Kidney (tissue), 13 donors: ENCODE measurements at regions not wholly inside any gene's neighbourhood (a gene's known extent, or its start where the extent isn't known, plus 50 kb on each side); places are given as distances from the start of the nearest gene placed in this dataset.

Experiments used
- DNase-seq, 5 donors: peaks; one replicate each; pipeline ENCODE4 v3.0.0-alpha.2; 2013 to 2020
- FAIRE-seq: peaks from 2 replicates; lab custom pipeline; 2012; peaks lifted over from hg19 to GRCh38; lab: Jason Lieb, UNC
- H3K27ac ChIP-seq, 2 donors: one replicate each; pipeline ENCODE4 v1.7.0; 2013; ENCODE audit warnings: low read depth in 2 of 2, low read length in 2 of 2, inconsistent platforms in 1 of 2
- H3K27me3 ChIP-seq: one replicate; pipeline ENCODE4 v1.7.1; 2013; ENCODE audit warnings: low read length, inconsistent platforms; ENCODE audit not compliant: control insufficient read depth, insufficient read depth
- H3K36me3 ChIP-seq, 3 donors: one replicate each; pipeline versions ENCODE4 v1.7.0 to v1.7.1; 2013; ENCODE audit warnings: low read length in 3 of 3, control low read depth in 1 of 3, inconsistent platforms in 1 of 3; ENCODE audit not compliant: insufficient read depth in 3 of 3, control insufficient read depth in 2 of 3
- H3K4me1 ChIP-seq, 3 donors: one replicate each; pipeline versions ENCODE4 v1.7.0 to v1.7.1; 2013; ENCODE audit warnings: low read length in 3 of 3, inconsistent platforms in 1 of 3, low read depth in 1 of 3; ENCODE audit not compliant: control insufficient read depth in 2 of 3, insufficient read depth in 2 of 3
- H3K4me3 ChIP-seq, 3 donors: one replicate each; pipeline versions ENCODE4 v1.7.0 to v1.8.1; 2013; ENCODE audit warnings: low read length in 3 of 3, control low read depth in 1 of 3, inconsistent platforms in 1 of 3
- H3K9ac ChIP-seq, 3 donors: one replicate each; pipeline versions ENCODE4 v1.7.0 to v1.7.1; 2013; ENCODE audit warnings: low read length in 3 of 3, control low read depth in 1 of 3, inconsistent platforms in 1 of 3
- H3K9me3 ChIP-seq, 3 donors: one replicate each; pipeline versions ENCODE4 v1.7.0 to v1.7.1; 2013; ENCODE audit warnings: low read length in 3 of 3, control low read depth in 1 of 3, inconsistent platforms in 1 of 3; ENCODE audit not compliant: control insufficient read depth in 2 of 3, insufficient read depth in 1 of 3
- intact Hi-C: fragments of 100-400 bp; cut with DNase I; formaldehyde crosslinking; loops from one replicate; pipeline ENCODE4 v1.11.1; 2022
- TF ChIP-seq, protein P1 (sequence below): IDR thresholded peaks from 3 replicates; pipeline ENCODE4 v1.5.1; 2012; ENCODE audit warnings: mild to moderate bottlenecking, moderate library complexity, borderline replicate concordance; ENCODE audit not compliant: insufficient read depth; ENCODE audit errors: extremely low read depth
- donor health status: control.
- donor health status: control.
- donor health status: control.
- donor health status: control.
- donor health status: control.
- donor health status: DM: yes; HTN: yes; CAD: no.
- donor health status: Normal renal cell carcinoma (clear cell type).

DNA sequence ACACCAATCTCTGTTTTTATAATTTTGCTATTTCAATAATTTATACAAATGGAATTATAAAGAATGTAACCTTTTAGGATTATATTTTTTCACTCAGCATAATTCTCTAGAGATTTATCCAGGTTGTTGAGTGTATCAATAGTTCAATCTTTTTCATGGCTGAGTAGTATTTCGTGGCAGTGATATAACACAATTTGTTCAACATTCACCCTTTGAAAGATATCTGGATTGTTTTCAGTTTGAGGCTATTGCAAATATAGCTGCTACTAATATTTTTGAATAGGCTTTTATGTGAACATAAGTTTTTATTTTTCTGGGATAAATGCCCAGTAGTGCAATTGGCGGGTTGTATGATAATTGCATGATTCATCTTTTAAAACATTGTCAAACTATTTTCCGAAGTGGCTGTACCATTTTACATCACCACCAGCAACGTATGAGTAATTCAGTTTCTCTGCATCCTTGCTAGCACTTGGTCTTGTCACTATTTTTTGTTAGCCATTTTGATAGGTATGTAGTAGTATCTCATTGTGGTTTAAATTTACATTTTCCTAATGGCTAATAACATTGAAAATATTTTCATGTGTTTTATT lies 55.6 kb upstream of the ABCD3 start:
- DNase-seq (no peak), FAIRE-seq (no peak)
- no peak overlapping the region for H3K27ac ChIP-seq
- H3K9ac ChIP-seq = no peak overlapping the region
- H3K27me3 ChIP-seq = no peaks in the 10 kb centered on the region
- TF ChIP-seq, protein P1, sequence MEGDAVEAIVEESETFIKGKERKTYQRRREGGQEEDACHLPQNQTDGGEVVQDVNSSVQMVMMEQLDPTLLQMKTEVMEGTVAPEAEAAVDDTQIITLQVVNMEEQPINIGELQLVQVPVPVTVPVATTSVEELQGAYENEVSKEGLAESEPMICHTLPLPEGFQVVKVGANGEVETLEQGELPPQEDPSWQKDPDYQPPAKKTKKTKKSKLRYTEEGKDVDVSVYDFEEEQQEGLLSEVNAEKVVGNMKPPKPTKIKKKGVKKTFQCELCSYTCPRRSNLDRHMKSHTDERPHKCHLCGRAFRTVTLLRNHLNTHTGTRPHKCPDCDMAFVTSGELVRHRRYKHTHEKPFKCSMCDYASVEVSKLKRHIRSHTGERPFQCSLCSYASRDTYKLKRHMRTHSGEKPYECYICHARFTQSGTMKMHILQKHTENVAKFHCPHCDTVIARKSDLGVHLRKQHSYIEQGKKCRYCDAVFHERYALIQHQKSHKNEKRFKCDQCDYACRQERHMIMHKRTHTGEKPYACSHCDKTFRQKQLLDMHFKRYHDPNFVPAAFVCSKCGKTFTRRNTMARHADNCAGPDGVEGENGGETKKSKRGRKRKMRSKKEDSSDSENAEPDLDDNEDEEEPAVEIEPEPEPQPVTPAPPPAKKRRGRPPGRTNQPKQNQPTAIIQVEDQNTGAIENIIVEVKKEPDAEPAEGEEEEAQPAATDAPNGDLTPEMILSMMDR = no peak
- H3K36me3 ChIP-seq = no peaks in the 10 kb centered on the region
- H3K4me1 ChIP-seq = no peaks in the 10 kb centered on the region
- no peaks in the 10 kb centered on the region for H3K9me3 ChIP-seq
- intact Hi-C loops = no loop called here
- H3K4me3 ChIP-seq = no peak overlapping the region

DNA sequence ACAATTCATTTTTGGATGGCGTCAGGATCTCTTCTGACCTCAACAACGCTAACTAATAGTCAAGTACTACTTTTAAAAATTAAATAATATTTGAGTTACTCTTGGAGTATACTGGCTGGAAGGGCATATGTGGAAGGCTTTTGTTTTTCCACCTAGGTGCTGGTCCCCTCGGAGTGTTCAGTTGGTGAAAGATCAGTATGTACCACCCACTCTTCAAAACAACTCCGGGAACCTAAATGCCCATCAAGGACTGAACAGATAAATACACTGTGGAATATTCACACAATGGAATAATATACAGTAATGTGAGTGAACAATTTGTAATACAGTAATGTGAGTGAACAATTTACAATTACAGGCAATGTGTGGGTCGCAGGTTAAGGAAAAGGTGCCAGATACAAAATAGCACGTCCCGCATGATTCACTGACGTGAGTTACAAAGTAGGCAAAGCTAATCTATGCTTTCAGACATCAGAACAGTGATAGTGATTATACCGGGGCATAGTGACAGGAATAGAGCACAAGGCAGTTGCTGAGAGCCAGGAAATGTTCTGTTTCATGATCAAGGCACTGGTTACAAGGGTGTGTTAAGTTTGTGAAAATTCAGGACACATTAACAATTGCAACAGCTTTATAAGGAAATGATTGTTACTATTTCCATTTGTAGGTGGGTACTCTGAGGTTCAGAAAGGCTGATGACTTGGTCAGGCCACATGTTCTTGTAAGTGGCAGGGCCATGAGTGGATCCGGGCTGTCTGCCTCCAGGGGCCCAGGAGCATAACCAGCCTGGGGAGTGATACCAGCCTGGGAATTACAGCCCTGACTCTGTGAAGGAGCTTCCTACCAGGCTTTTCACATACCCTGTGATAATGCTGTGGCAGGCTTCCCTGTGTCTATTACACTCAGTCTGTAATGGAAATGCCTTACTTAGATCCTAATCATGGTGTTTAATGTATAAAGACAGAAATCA lies 59.3 kb upstream of the ABCD3 start:
- TF ChIP-seq, protein P1 = no peak
- Histone ChIP-seq H3K4me1 (no peaks in the 10 kb centered on the region), H3K9me3 (no peaks in the 10 kb centered on the region), H3K36me3 (no peaks in the 10 kb centered on the region), H3K27ac (no peak overlapping the region), H3K27me3 (no peaks in the 10 kb centered on the region), H3K4me3 (no peak overlapping the region), H3K9ac (no peak overlapping the region)
- FAIRE-seq = no peak
- intact Hi-C loops = no loop called here
- no peak for DNase-seq

DNA sequence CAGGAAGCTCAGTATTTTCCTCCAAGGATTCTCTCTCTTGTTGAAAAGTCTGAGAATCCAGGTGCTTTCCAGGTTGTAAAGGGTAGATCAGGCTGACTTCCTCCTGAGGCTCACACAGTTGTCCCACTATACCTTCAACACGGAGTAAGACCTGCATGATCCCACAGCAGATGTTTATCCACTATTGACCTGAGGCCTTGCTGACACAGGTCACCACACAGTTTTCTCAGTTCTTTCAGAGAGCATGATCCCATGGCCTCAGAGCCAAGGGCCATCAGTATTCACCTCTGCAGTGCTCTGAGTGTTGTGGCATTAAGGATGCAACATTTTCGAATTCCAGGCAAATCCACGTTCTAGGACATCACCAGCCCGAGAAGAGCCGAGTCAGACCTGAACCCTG lies 60.5 kb upstream of the ABCD3 start:
- Histone ChIP-seq H3K9ac (no peak overlapping the region), H3K27ac (no peak overlapping the region), H3K4me3 (no peak overlapping the region), H3K9me3 (no peaks in the 10 kb centered on the region), H3K36me3 (no peaks in the 10 kb centered on the region), H3K27me3 (no peaks in the 10 kb centered on the region), H3K4me1 (no peaks in the 10 kb centered on the region)
- DNase-seq = no peak
- no peak for FAIRE-seq
- intact Hi-C loops = no loop called here
- TF ChIP-seq, protein P1 = no peak
